Tibial nerve (tissue), 4 donors: ENCODE measurements at regions not wholly inside any gene's neighbourhood (a gene's known extent, or its start where the extent isn't known, plus 50 kb on each side); places are given as distances from the start of the nearest gene placed in this dataset.

Experiments used
- CTCF ChIP-seq, 5 experiments: fragments of 200-600 bp in 3 of 5; fragments of 450-650 bp in 2 of 5; sonication (generic) in 3 of 5; IDR thresholded peaks; one replicate each; pipeline ENCODE4 v1.5.1; 2016 to 2019; ENCODE audit warnings: antibody characterized with exemption in 5 of 5, mild to moderate bottlenecking in 3 of 5, moderate library complexity in 2 of 5
- EP300 ChIP-seq, 2 donors: sonication (generic); formaldehyde crosslinking; IDR thresholded peaks; one replicate each; pipeline ENCODE4 v1.6.1; 2017; ENCODE audit warnings: antibody characterized with exemption in 2 of 2, mild to moderate bottlenecking in 1 of 2
- POLR2A ChIP-seq, 2 donors: fragments of 450-650 bp; IDR thresholded peaks; one replicate each; pipeline ENCODE4 v1.6.1; 2017; ENCODE audit warnings: antibody characterized with exemption in 2 of 2, mild to moderate bottlenecking in 2 of 2, moderate library complexity in 2 of 2

DNA sequence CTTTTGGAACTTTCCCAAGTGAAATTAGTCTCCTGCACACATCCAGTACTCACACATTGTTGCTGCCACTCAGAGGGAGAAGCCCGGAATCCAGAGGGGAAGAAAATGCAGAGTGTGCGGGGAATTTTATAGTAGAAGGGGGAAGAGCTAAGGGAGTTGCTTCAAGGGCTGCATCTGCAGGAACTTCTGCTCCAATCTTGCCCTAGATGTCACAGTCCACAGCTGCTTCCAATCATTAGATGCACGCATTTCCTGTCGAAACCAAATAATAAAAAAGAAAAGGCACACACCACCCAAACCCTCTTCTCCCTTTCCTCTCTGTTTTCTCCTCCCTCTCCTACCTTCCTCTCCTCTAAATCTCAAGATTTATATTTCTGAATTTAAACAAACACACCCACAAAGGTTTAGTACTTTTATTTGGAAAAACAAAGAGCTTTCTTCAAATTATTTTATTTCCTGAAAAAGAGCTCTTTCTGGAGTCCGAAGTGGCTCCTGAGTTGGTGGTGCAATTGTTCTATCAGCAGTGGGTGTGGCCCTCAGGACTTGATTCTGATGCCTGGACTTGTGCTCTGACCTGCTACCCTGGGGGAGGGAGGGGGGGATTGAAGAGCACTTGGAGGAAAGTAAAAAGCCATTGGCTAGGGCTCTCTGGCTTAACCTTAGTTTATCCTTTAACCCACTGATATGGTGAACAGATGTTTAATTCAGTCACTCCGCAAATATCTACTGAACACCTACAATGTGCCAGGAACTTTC lies 72.0 kb downstream of the KCNE4 start:
- TF ChIP-seq CTCF (IDR thresholded peaks at IDR 0.05): no peak
- no peak for TF ChIP-seq POLR2A (IDR thresholded peaks at IDR 0.05)
- TF ChIP-seq EP300 (IDR thresholded peaks at IDR 0.05): peak in 1 of 2 donors; percentile 52
